Caki2 (cell line): ENCODE measurements at regions not wholly inside any gene's neighbourhood (a gene's known extent, or its start where the extent isn't known, plus 50 kb on each side); places are given as distances from the start of the nearest gene placed in this dataset.

Experiments
- DNase-seq: peaks from one replicate; pipeline ENCODE4 v3.0.0-alpha.2; 2015; ENCODE audit warnings: low read depth
- in situ Hi-C: cut with HindIII; loops from 2 replicates; pipeline ENCODE4 v1.10.0; 2016; ENCODE audit warnings: low sequenced_read_pairs, low pct_unique_long_range_greater_than_20kb, mixed read lengths

DNA sequence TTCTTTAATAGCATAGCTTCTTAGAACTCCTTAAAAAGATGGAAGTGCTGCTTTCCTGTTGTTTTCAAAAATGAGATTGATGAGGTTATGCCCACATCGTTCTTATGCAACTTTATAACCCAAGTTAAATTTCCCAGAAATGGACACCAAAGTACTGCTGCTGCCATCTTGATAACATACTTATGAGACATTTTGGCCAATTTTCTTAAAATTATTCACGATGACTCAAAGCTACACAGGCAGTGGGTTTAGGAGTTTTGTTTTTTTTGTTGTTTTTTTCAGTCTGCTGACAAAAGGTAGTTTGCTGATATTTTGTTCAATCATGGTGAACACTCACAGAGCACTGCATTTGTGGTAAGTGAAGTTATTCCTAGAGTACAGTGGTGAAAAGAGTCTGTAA, 54.9 kb upstream of the RFC3 start:
- in situ Hi-C loops, result no loop called here
- DNase-seq, result no peak

DNA sequence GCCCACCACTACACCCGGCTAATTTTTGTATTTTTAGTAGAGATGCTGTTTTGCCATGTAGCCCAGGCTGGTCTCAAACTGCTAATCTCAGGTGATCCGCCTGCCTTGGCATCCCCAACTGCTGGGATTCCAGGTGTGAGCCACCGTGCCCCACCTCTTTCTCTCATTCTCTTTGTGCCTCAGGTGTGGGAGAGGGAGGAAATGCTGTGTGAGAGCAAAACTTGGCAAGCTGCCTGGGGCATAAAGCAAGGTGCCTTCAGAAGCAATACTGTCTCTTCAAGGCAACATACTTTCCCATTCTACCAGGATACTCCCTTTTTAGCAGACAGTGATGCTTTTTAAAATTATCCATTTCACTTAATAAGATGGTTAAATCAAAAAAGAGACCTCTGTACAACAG, 53.2 kb upstream of the RFC3 start:
- no peak for DNase-seq
- in situ Hi-C loops, result no loop called here

DNA sequence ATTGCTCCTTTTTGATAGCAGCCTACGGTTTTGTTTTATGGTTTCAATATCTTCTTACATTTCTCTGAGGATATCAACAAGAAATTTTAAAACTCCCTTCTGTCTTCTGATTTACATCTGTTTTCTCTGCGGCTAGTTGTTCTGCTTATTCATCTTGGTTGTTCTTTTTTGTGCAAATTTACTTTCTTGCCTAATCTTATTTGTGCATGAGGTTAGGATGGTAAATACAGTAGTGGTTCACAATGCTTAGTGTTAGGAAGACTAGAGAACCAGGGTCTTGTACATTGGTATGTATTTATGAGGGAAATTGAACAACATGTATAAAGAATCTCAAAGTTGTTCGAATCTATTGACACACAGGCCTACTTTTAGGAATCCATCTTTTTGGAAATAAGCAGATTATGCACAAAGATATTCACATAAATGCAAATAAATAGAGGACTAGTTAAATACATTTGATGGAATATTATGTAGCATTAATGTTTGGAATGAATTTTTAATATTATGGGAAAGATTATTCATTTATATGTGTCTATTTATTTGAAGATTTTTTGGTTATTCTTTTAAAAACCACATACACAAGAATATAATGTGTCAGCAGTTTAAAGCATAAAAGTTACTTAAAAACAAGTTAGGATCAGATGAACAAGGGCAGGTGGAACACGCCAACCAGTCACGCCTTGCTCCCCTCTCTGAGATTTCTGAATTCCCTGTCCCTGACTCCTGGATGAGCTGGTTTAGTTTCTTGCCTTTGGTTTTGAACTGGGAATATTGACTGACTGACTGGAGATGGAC, 51.4 kb upstream of the RFC3 start:
- DNase-seq, result no peak
- in situ Hi-C loops, result no loop called here

DNA sequence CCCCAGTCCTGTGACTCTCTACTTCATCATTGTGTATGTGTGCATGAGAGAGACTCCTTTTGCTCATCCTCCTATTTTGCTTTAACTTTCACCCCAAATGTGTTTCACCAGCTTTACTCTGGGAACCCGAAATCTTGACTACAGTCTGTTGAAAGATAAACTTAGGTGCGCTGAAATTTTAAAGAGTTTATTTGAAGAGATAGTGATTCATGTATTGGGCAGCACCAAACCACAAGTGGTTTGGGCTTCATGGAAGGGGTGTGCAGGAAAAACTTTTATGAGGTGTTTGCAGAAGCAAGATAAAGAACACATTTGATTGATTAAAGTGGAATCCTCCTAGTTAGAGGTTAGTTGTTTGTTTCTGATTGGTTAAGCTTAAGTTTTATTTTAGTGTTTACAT, 50.8 kb upstream of the RFC3 start:
- in situ Hi-C loops, result no loop called here
- DNase-seq, result no peak
